ENCODE measurements at regions not wholly inside any gene's neighbourhood (a gene's known extent, or its start where the extent isn't known, plus 50 kb on each side); places are given as distances from the start of the nearest gene placed in this dataset.

GRCh38 chr4:167428156-167428555, 193.9 kb upstream of the SPOCK3 start:
- no peak overlapping the region for H3K4me3 ChIP-seq
- H3K9me3 ChIP-seq: no peaks in the 10 kb centered on the region
- TF ChIP-seq POLR2A (IDR thresholded peaks at IDR 0.05): no peak
- TF ChIP-seq CTCF (IDR thresholded peaks at IDR 0.05): no peak
- no peak for DNase-seq
- no peaks in the 10 kb centered on the region for H3K27me3 ChIP-seq
- H3K36me3 ChIP-seq: no peaks in the 10 kb centered on the region
- no peak overlapping the region for H3K27ac ChIP-seq
- no peaks in the 10 kb centered on the region for H3K4me1 ChIP-seq

GRCh38 chr4:167431371-167431770, 197.1 kb upstream of the SPOCK3 start:
- Histone ChIP-seq H3K4me1 (no peaks in the 10 kb centered on the region), H3K27me3 (no peaks in the 10 kb centered on the region), H3K4me3 (no peak overlapping the region), H3K27ac (no peak overlapping the region), H3K36me3 (no peaks in the 10 kb centered on the region), H3K9me3 (no peaks in the 10 kb centered on the region)
- TF ChIP-seq POLR2A (IDR thresholded peaks at IDR 0.05) (no peak), CTCF (IDR thresholded peaks at IDR 0.05) (no peak)
- no peak for DNase-seq

GRCh38 chr4:167435786-167436185, 201.5 kb upstream of the SPOCK3 start:
- no peak for TF ChIP-seq POLR2A (IDR thresholded peaks at IDR 0.05)
- TF ChIP-seq CTCF (IDR thresholded peaks at IDR 0.05): no peak
- no peaks in the 10 kb centered on the region for H3K4me1 ChIP-seq
- H3K27ac ChIP-seq: no peak overlapping the region
- no peaks in the 10 kb centered on the region for H3K9me3 ChIP-seq
- H3K4me3 ChIP-seq: no peak overlapping the region
- no peaks in the 10 kb centered on the region for H3K36me3 ChIP-seq
- no peak for DNase-seq
- no peaks in the 10 kb centered on the region for H3K27me3 ChIP-seq

- Histone ChIP-seq H3K4me1 (no peaks in the 10 kb centered on the region), H3K9me3 (no peaks in the 10 kb centered on the region), H3K27me3 (no peaks in the 10 kb centered on the region), H3K27ac (no peak overlapping the region), H3K36me3 (no peaks in the 10 kb centered on the region), H3K4me3 (no peak overlapping the region)
- no peak for TF ChIP-seq POLR2A (IDR thresholded peaks at IDR 0.05)
- TF ChIP-seq CTCF (IDR thresholded peaks at IDR 0.05): no peak
- DNase-seq: no peak
Observed at GRCh38 chr4:167443841-167444240, 209.5 kb upstream of the SPOCK3 start.

GRCh38 chr4:167452922-167453430, 218.7 kb upstream of the SPOCK3 start:
- H3K4me1 ChIP-seq: no peaks in the 10 kb centered on the region
- DNase-seq: no peak
- no peaks in the 10 kb centered on the region for H3K27me3 ChIP-seq
- no peaks in the 10 kb centered on the region for H3K9me3 ChIP-seq
- H3K4me3 ChIP-seq: no peak overlapping the region
- H3K27ac ChIP-seq: no peak overlapping the region
- TF ChIP-seq POLR2A (IDR thresholded peaks at IDR 0.05): no peak
- no peak for TF ChIP-seq CTCF (IDR thresholded peaks at IDR 0.05)
- H3K36me3 ChIP-seq: no peaks in the 10 kb centered on the region

GRCh38 chr4:167456619-167457018, 222.3 kb upstream of the SPOCK3 start:
- H3K9me3 ChIP-seq: no peaks in the 10 kb centered on the region
- no peak overlapping the region for H3K4me3 ChIP-seq
- no peaks in the 10 kb centered on the region for H3K27me3 ChIP-seq
- H3K27ac ChIP-seq: no peak overlapping the region
- no peaks in the 10 kb centered on the region for H3K36me3 ChIP-seq
- H3K4me1 ChIP-seq: no peaks in the 10 kb centered on the region
- DNase-seq: no peak
- TF ChIP-seq CTCF (IDR thresholded peaks at IDR 0.05): no peak
- TF ChIP-seq POLR2A (IDR thresholded peaks at IDR 0.05): no peak

Data from Peyer's patch (tissue), 4 donors.